ENCODE measurements at regions not wholly inside any gene's neighbourhood (a gene's known extent, or its start where the extent isn't known, plus 50 kb on each side); places are given as distances from the start of the nearest gene placed in this dataset.

GRCh38 chr17:51527225-51527982 lies 267.1 kb downstream of the UTP18 start:
- no peaks in the 10 kb centered on the region for H3K79me2 ChIP-seq (ENCODE audit: insufficient read depth, low read length)
- H4K20me1 ChIP-seq (ENCODE audit: low read depth, low read length) = no peaks in the 10 kb centered on the region
- no peak overlapping the region for H3K4me3 ChIP-seq (ENCODE audit: insufficient read depth, low read length, poor library complexity, severe bottlenecking)
- H2AFZ ChIP-seq (ENCODE audit: low read depth, low read length, severe bottlenecking) = no peak overlapping the region
- no peaks in the 10 kb centered on the region for H3K36me3 ChIP-seq (ENCODE audit: low read length)
- H3F3A ChIP-seq (ENCODE audit: insufficient read depth) = no peaks in the 10 kb centered on the region
- no peaks in the 10 kb centered on the region for H3K27me3 ChIP-seq (ENCODE audit: low read length)
- H3K9me2 ChIP-seq (replicated peaks; ENCODE audit: insufficient read depth, low read length) = no peaks in the 10 kb centered on the region
- H3K4me2 ChIP-seq (ENCODE audit: low read depth, low read length, poor library complexity, severe bottlenecking) = no peak overlapping the region
- H3K9ac ChIP-seq (ENCODE audit: low read length) = no peak overlapping the region
- H3K27ac ChIP-seq (ENCODE audit: low read depth, low read length) = no peak overlapping the region
- no peaks in the 10 kb centered on the region for H3K9me3 ChIP-seq (ENCODE audit: insufficient read depth, low read length)
- TF ChIP-seq CTCF (IDR thresholded peaks at IDR 0.05; ENCODE audit: insufficient read depth, low read length, poor library complexity, severe bottlenecking) (no peak), EZH2phosphoT487 (conservative IDR thresholded peaks at IDR 0.05; ENCODE audit: low read length) (no peak)

- Histone ChIP-seq H3K9ac (ENCODE audit: low read length) (no peak overlapping the region), H3K4me2 (ENCODE audit: low read depth, low read length, poor library complexity, severe bottlenecking) (no peak overlapping the region), H3K79me2 (ENCODE audit: insufficient read depth, low read length) (no peaks in the 10 kb centered on the region), H2AFZ (ENCODE audit: low read depth, low read length, severe bottlenecking) (no peak overlapping the region), H3K27me3 (ENCODE audit: low read length) (no peaks in the 10 kb centered on the region), H3K4me3 (ENCODE audit: insufficient read depth, low read length, poor library complexity, severe bottlenecking) (no peak overlapping the region), H3K9me2 (replicated peaks; ENCODE audit: insufficient read depth, low read length) (no peaks in the 10 kb centered on the region), H3K36me3 (ENCODE audit: low read length) (no peaks in the 10 kb centered on the region), H4K20me1 (ENCODE audit: low read depth, low read length) (no peaks in the 10 kb centered on the region), H3K27ac (ENCODE audit: low read depth, low read length) (no peak overlapping the region), H3K9me3 (ENCODE audit: insufficient read depth, low read length) (no peaks in the 10 kb centered on the region), H3F3A (ENCODE audit: insufficient read depth) (no peaks in the 10 kb centered on the region)
- TF ChIP-seq EZH2phosphoT487 (conservative IDR thresholded peaks at IDR 0.05; ENCODE audit: low read length) = no peak
- TF ChIP-seq CTCF (IDR thresholded peaks at IDR 0.05; ENCODE audit: insufficient read depth, low read length, poor library complexity, severe bottlenecking) = no peak
Measured at GRCh38 chr17:51528111-51528510, 267.8 kb downstream of the UTP18 start.

GRCh38 chr17:51533219-51533618 lies 272.9 kb downstream of the UTP18 start:
- Histone ChIP-seq H4K20me1 (ENCODE audit: low read depth, low read length) (no peaks in the 10 kb centered on the region), H3K27ac (ENCODE audit: low read depth, low read length) (no peak overlapping the region), H3K9ac (ENCODE audit: low read length) (no peak overlapping the region), H3K4me3 (ENCODE audit: insufficient read depth, low read length, poor library complexity, severe bottlenecking) (no peak overlapping the region), H3K79me2 (ENCODE audit: insufficient read depth, low read length) (no peaks in the 10 kb centered on the region), H3F3A (ENCODE audit: insufficient read depth) (no peaks in the 10 kb centered on the region), H3K9me2 (replicated peaks; ENCODE audit: insufficient read depth, low read length) (no peaks in the 10 kb centered on the region), H3K4me2 (ENCODE audit: low read depth, low read length, poor library complexity, severe bottlenecking) (no peak overlapping the region), H2AFZ (ENCODE audit: low read depth, low read length, severe bottlenecking) (no peak overlapping the region), H3K9me3 (ENCODE audit: insufficient read depth, low read length) (no peaks in the 10 kb centered on the region), H3K36me3 (ENCODE audit: low read length) (no peaks in the 10 kb centered on the region), H3K27me3 (ENCODE audit: low read length) (no peaks in the 10 kb centered on the region)
- no peak for TF ChIP-seq EZH2phosphoT487 (conservative IDR thresholded peaks at IDR 0.05; ENCODE audit: low read length)
- TF ChIP-seq CTCF (IDR thresholded peaks at IDR 0.05; ENCODE audit: insufficient read depth, low read length, poor library complexity, severe bottlenecking) = no peak
